B cell (primary cell): ENCODE measurements at regions not wholly inside any gene's neighbourhood (a gene's known extent, or its start where the extent isn't known, plus 50 kb on each side); places are given as distances from the start of the nearest gene placed in this dataset.

ENCODE experiments used
- ATAC-seq: fragments of 200-7000 bp; cut with Tn5 transposase; one replicate; pipeline ENCODE4 v1.10.0; 2021; ENCODE audit warnings: low read depth, mild to moderate bottlenecking, moderate number of reproducible peaks, moderate library complexity
- CTCF ChIA-PET: fragments of 350-600 bp; sonication (Branson Sonifier 250); formaldehyde crosslinking; loops from one replicate; lab custom pipeline; 2021; ENCODE audit warnings: antibody characterized with exemption, inconsistent platforms; lab: Charles Lee
- POLR2A ChIA-PET: fragments of 350-600 bp; sonication (Branson Sonifier 250); formaldehyde crosslinking; loops from one replicate; lab custom pipeline; 2021; ENCODE audit warnings: antibody characterized with exemption; lab: Charles Lee
- DNase-seq: peaks from one replicate; pipeline ENCODE4 v3.0.0; 2013
- H2AFZ ChIP-seq: 2 replicates; pipeline ENCODE4 v1.6.1; 2012; ENCODE audit warnings: mild to moderate bottlenecking, low read depth, low read length; ENCODE audit not compliant: insufficient read depth, poor library complexity, severe bottlenecking
- H3K27ac ChIP-seq, 2 donors: 1 replicate in 1 of 2; 2 replicates in 1 of 2; pipeline ENCODE4 v1.5.1; 2012 to 2013; ENCODE audit warnings: low read length in 2 of 2, mild to moderate bottlenecking in 2 of 2, moderate library complexity in 1 of 2
- H3K27me3 ChIP-seq, 4 experiments: fragments of 200-600 bp in 1 of 4; sonication (generic) in 1 of 4; replicated peaks in 1 of 4; 1 replicate in 2 of 4; 2 replicates in 2 of 4; pipeline versions ENCODE4 v1.6.1 to v1.7.0; 2013 to 2016; ENCODE audit warnings: low read length in 3 of 4, mild to moderate bottlenecking in 2 of 4, mixed read lengths in 1 of 4, moderate library complexity in 1 of 4; ENCODE audit not compliant: insufficient read depth in 4 of 4, control insufficient read depth in 3 of 4; ENCODE audit errors: control extremely low read depth in 1 of 4
- H3K36me3 ChIP-seq, 2 experiments: replicated peaks in 1 of 2; 1 replicate in 1 of 2; 2 replicates in 1 of 2; pipeline versions ENCODE4 v1.6.1 to v1.7.1; 2013; ENCODE audit warnings: low read length in 1 of 2; ENCODE audit not compliant: insufficient read depth in 2 of 2, control insufficient read depth in 1 of 2; ENCODE audit errors: control extremely low read depth in 1 of 2, extremely low read depth in 1 of 2
- H3K4me1 ChIP-seq, 2 donors: fragments of 200-600 bp in 1 of 2; sonication (generic) in 1 of 2; 1 replicate in 1 of 2; 2 replicates in 1 of 2; pipeline versions ENCODE4 v1.5.1 to v1.6.1; 2013 to 2017; ENCODE audit warnings: low read length in 2 of 2; ENCODE audit not compliant: control insufficient read depth in 2 of 2, insufficient read depth in 2 of 2
- H3K4me2 ChIP-seq: replicated peaks from 2 replicates; pipeline ENCODE3; 2012; ENCODE audit warnings: mild to moderate bottlenecking, low read depth, low read length; ENCODE audit not compliant: poor library complexity, severe bottlenecking
- H3K4me3 ChIP-seq, 5 experiments: fragments of 200-600 bp in 1 of 5; sonication (generic) in 1 of 5; 1 replicate in 3 of 5; 2 replicates in 2 of 5; pipeline versions ENCODE4 v1.5.1 to v1.7.0; 2011 to 2016; ENCODE audit warnings: low read length in 4 of 5, mild to moderate bottlenecking in 4 of 5, low read depth in 2 of 5, control low read depth in 1 of 5, moderate library complexity in 1 of 5; ENCODE audit not compliant: insufficient read depth in 1 of 5; ENCODE audit errors: control extremely low read depth in 1 of 5, extremely low read depth in 1 of 5
- H3K79me2 ChIP-seq: fragments of 200-600 bp; sonication (generic); one replicate; pipeline ENCODE4 v1.6.0; 2016; ENCODE audit warnings: low read length; ENCODE audit not compliant: control insufficient read depth, insufficient read depth
- H3K9ac ChIP-seq: fragments of 200-600 bp; sonication (generic); 2 replicates; pipeline ENCODE4 v1.6.1; 2017; ENCODE audit warnings: mild to moderate bottlenecking, low read length, moderate library complexity
- H3K9me3 ChIP-seq, 3 donors: one replicate each; pipeline versions ENCODE4 v1.6.1 to v1.7.1; 2013; ENCODE audit warnings: low read length in 2 of 3; ENCODE audit not compliant: control insufficient read depth in 2 of 3, insufficient read depth in 1 of 3; ENCODE audit errors: control extremely low read depth in 1 of 3
- H4K20me1 ChIP-seq: 2 replicates; pipeline ENCODE4 v1.6.0; 2012; ENCODE audit warnings: mild to moderate bottlenecking, low read length; ENCODE audit not compliant: insufficient read depth, control insufficient read depth, poor library complexity, severe bottlenecking
- H3K27ac Mint-ChIP-seq: one replicate; pipeline ENCODE4 v1.8.0; 2021; ENCODE audit warnings: mixed read lengths
- H3K27me3 Mint-ChIP-seq: one replicate; pipeline ENCODE4 v1.8.0; 2021; ENCODE audit warnings: mixed read lengths
- H3K4me1 Mint-ChIP-seq: one replicate; pipeline ENCODE4 v1.8.0; 2021; ENCODE audit warnings: mixed read lengths
- H3K4me3 Mint-ChIP-seq: one replicate; pipeline ENCODE4 v1.8.0; 2021; ENCODE audit warnings: mixed read lengths
- H3K9me3 Mint-ChIP-seq: one replicate; pipeline ENCODE4 v1.8.0; 2022; ENCODE audit warnings: mixed read lengths; ENCODE audit not compliant: insufficient read depth
- EZH2 ChIP-seq: IDR thresholded peaks from 2 replicates; pipeline ENCODE4 v1.6.1; 2012; ENCODE audit warnings: borderline replicate concordance, low read depth, mild to moderate bottlenecking, moderate library complexity, low read length; ENCODE audit not compliant: insufficient read depth, poor library complexity, severe bottlenecking
- WGBS: methylation state at CpG from one replicate; pipeline ENCODE4 v1.1.5; 2013; ENCODE audit warnings: missing lambda C conversion rate; ENCODE audit not compliant: insufficient coverage; 5-methylcytosine and 5-hydroxymethylcytosine counted together
- intact Hi-C: fragments of 100-400 bp; cut with micrococcal nuclease; formaldehyde crosslinking; loops from one replicate; pipeline ENCODE4 v1.10.0; 2022
- TF ChIP-seq, protein P1 (sequence below): fragments of 200-600 bp; IDR thresholded peaks from one replicate; pipeline ENCODE4 v1.8.0; 2022; ENCODE audit warnings: antibody characterized with exemption, mild to moderate bottlenecking

DNA sequence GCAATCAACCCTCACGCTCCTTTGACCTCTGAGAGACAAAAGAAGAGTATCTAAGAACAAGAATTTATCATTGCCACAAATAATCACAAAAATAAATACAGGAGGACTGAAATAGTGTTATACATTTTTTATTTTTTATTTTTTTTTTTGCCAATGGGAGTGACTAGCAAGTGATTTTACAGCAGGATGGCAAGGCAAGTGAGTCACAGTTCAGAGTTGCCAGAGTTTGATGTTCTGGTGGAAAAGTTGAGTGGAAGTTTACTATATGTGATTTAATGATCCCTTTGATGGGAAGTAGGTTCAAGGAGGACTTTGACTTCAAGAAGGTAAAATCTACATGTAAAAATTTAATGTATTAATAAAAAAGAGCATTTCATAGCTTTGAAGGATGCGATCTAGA lies 2691.4 kb downstream of the PCDH9 start:
- ATAC-seq (no peak), DNase-seq (no peak)
- no peak overlapping the region for H3K9ac ChIP-seq
- no peaks in the 10 kb centered on the region for H4K20me1 ChIP-seq
- H3K4me2 ChIP-seq: no peak overlapping the region
- H2AFZ ChIP-seq: no peak overlapping the region
- no peak overlapping the region for H3K4me3 Mint-ChIP-seq
- H3K4me3 ChIP-seq: no peak overlapping the region
- ChIA-PET POLR2A (no interaction called here), CTCF (no interaction called here)
- no peaks in the 10 kb centered on the region for H3K4me1 Mint-ChIP-seq
- H3K4me1 ChIP-seq: no peaks in the 10 kb centered on the region
- H3K9me3 Mint-ChIP-seq: no peaks in the 10 kb centered on the region
- H3K27ac ChIP-seq: no peak overlapping the region
- H3K27ac Mint-ChIP-seq: no peak overlapping the region
- H3K36me3 ChIP-seq: no peaks in the 10 kb centered on the region
- intact Hi-C loops: no loop called here
- no peaks in the 10 kb centered on the region for H3K79me2 ChIP-seq
- no peaks in the 10 kb centered on the region for H3K27me3 Mint-ChIP-seq
- TF ChIP-seq, protein P1, sequence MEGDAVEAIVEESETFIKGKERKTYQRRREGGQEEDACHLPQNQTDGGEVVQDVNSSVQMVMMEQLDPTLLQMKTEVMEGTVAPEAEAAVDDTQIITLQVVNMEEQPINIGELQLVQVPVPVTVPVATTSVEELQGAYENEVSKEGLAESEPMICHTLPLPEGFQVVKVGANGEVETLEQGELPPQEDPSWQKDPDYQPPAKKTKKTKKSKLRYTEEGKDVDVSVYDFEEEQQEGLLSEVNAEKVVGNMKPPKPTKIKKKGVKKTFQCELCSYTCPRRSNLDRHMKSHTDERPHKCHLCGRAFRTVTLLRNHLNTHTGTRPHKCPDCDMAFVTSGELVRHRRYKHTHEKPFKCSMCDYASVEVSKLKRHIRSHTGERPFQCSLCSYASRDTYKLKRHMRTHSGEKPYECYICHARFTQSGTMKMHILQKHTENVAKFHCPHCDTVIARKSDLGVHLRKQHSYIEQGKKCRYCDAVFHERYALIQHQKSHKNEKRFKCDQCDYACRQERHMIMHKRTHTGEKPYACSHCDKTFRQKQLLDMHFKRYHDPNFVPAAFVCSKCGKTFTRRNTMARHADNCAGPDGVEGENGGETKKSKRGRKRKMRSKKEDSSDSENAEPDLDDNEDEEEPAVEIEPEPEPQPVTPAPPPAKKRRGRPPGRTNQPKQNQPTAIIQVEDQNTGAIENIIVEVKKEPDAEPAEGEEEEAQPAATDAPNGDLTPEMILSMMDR: no peak
- TF ChIP-seq EZH2: no peak
- no peaks in the 10 kb centered on the region for H3K27me3 ChIP-seq
- H3K9me3 ChIP-seq: no peaks in the 10 kb centered on the region
- no CpG with 5 or more reads among the region's 2 CpGs for WGBS

DNA sequence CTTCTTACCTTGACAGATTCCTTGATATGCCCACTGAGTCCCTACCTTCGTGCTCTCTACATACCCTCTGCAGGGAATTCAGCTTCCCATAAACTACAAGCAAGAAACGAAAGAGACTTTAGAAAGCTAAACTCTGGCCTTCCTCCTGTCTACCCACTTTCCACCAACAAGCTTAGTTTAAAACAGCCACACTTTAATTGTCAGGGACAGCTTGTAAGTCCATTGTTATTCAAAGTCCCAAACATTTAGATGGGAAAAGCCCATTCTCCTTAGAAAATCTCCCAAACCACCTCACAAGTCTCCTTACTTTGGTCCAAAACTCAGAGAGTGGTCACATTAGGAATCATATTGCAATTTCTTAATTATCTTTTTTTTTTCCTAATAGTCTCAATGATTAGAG lies 2695.8 kb downstream of the PCDH9 start:
- Mint-ChIP-seq H3K4me1 (no peaks in the 10 kb centered on the region), H3K27ac (no peak overlapping the region), H3K9me3 (no peaks in the 10 kb centered on the region), H3K27me3 (no peaks in the 10 kb centered on the region), H3K4me3 (no peak overlapping the region)
- Histone ChIP-seq H3K27me3 (no peaks in the 10 kb centered on the region), H3K27ac (no peak overlapping the region), H4K20me1 (no peaks in the 10 kb centered on the region), H3K4me3 (no peak overlapping the region), H3K79me2 (no peaks in the 10 kb centered on the region), H3K4me2 (no peak overlapping the region), H3K36me3 (no peaks in the 10 kb centered on the region), H2AFZ (no peak overlapping the region), H3K4me1 (no peaks in the 10 kb centered on the region), H3K9ac (no peak overlapping the region), H3K9me3 (no peaks in the 10 kb centered on the region)
- TF ChIP-seq, protein P1: no peak
- no peak for TF ChIP-seq EZH2
- DNase-seq: no peak
- 79% methylated on average over 2 of the region's 2 CpGs for WGBS
- no peak for ATAC-seq
- CTCF ChIA-PET: no interaction called here
- intact Hi-C loops: no loop called here
- POLR2A ChIA-PET: no interaction called here
